NCI-H2196 treated with DMSO at 0.1 percent for 48 hours (cell line): ENCODE measurements at regions not wholly inside any gene's neighbourhood (a gene's known extent, or its start where the extent isn't known, plus 50 kb on each side); places are given as distances from the start of the nearest gene placed in this dataset.

ENCODE experiments used
- DNase-seq: peaks from one replicate; lab custom pipeline; 2025; ENCODE audit not compliant: unreplicated experiment; lab: John Stamatoyannopoulos, UW

- DNase-seq, result no peak
These were observed 171.2 kb downstream of the CMPK2 start for GRCh38 chr2:6694555-6694954.

- DNase-seq, result no peak
These were observed 165.4 kb downstream of the CMPK2 start for GRCh38 chr2:6700335-6700734.

- no peak for DNase-seq
These were observed 161.6 kb downstream of the CMPK2 start for GRCh38 chr2:6704077-6704476.

GRCh38 chr2:6721395-6721794, 144.3 kb downstream of the CMPK2 start:
- DNase-seq, result no peak

GRCh38 chr2:6722574-6722973, 143.1 kb downstream of the CMPK2 start:
- DNase-seq, result no peak

- DNase-seq, result no peak
These were observed 141.7 kb downstream of the CMPK2 start for GRCh38 chr2:6723865-6724604.

- no peak for DNase-seq
These were observed 141.0 kb downstream of the CMPK2 start for GRCh38 chr2:6724605-6725140.

- DNase-seq, result no peak
These were observed 137.6 kb downstream of the CMPK2 start for GRCh38 chr2:6728156-6728555.

GRCh38 chr2:6730003-6730402, 135.7 kb downstream of the CMPK2 start:
- DNase-seq, result no peak

GRCh38 chr2:6730649-6731532, 134.8 kb downstream of the CMPK2 start:
- no peak for DNase-seq

- no peak for DNase-seq
These were observed 126.2 kb downstream of the CMPK2 start for GRCh38 chr2:6739547-6739946.

- DNase-seq, result no peak
These were observed 124.5 kb downstream of the CMPK2 start for GRCh38 chr2:6741229-6741628.

GRCh38 chr2:6744038-6744437, 121.7 kb downstream of the CMPK2 start:
- DNase-seq, result no peak

GRCh38 chr2:6747433-6747832, 118.3 kb downstream of the CMPK2 start:
- DNase-seq, result no peak

GRCh38 chr2:6748406-6749067, 117.2 kb downstream of the CMPK2 start:
- DNase-seq, result no peak

GRCh38 chr2:6749962-6750361, 115.7 kb downstream of the CMPK2 start:
- DNase-seq, result no peak

- no peak for DNase-seq
These were observed 115.1 kb downstream of the CMPK2 start for GRCh38 chr2:6750411-6751158.

- DNase-seq, result no peak
These were observed 111.3 kb downstream of the CMPK2 start for GRCh38 chr2:6754419-6754818.

- no peak for DNase-seq
These were observed 110.3 kb downstream of the CMPK2 start for GRCh38 chr2:6755456-6755855.

GRCh38 chr2:6757215-6757614, 108.5 kb downstream of the CMPK2 start:
- no peak for DNase-seq

- DNase-seq, result no peak
These were observed 106.0 kb downstream of the CMPK2 start for GRCh38 chr2:6759689-6760088.
